SKM-1 (cell line): ENCODE measurements at regions not wholly inside any gene's neighbourhood (a gene's known extent, or its start where the extent isn't known, plus 50 kb on each side); places are given as distances from the start of the nearest gene placed in this dataset.
"Not testable (repeated sequence)": the region's sequence is repeated elsewhere in the genome, so short reads cannot be mapped to it uniquely, and the experiment has no call there.

ENCODE experiments used
- DNase-seq: peaks from one replicate; lab custom pipeline; 2025; ENCODE audit not compliant: unreplicated experiment; lab: John Stamatoyannopoulos, UW

- DNase-seq = no peak
These were observed 202.8 kb downstream of the KDM5D start for GRCh38 chrY:19541475-19542306.

- DNase-seq = not testable (repeated sequence)
These were observed 208.8 kb downstream of the KDM5D start for GRCh38 chrY:19535697-19536096.

- no peak for DNase-seq
These were observed 222.6 kb downstream of the KDM5D start for GRCh38 chrY:19521976-19522375.

GRCh38 chrY:19503092-19503449, 241.5 kb downstream of the KDM5D start:
- DNase-seq = no peak

- DNase-seq = no peak
These were observed 242.1 kb downstream of the KDM5D start for GRCh38 chrY:19502169-19503091.

GRCh38 chrY:19498556-19498955, 246.0 kb downstream of the KDM5D start:
- no peak for DNase-seq

- DNase-seq = no peak
These were observed 257.0 kb downstream of the KDM5D start for GRCh38 chrY:19487494-19487893.

GRCh38 chrY:19484997-19485396, 259.5 kb downstream of the KDM5D start:
- DNase-seq = no peak

GRCh38 chrY:19479141-19479540, 265.4 kb downstream of the KDM5D start:
- no peak for DNase-seq

GRCh38 chrY:19477959-19478358, 266.6 kb downstream of the KDM5D start:
- DNase-seq = no peak

- DNase-seq = no peak
These were observed 278.7 kb downstream of the KDM5D start for GRCh38 chrY:19465809-19466208.

- no peak for DNase-seq
These were observed 287.6 kb downstream of the KDM5D start for GRCh38 chrY:19456855-19457448.

- peak; percentile 0 for DNase-seq
These were observed 311.5 kb downstream of the KDM5D start for GRCh38 chrY:19433059-19433458.

GRCh38 chrY:19427736-19428518, 316.6 kb downstream of the KDM5D start:
- no peak for DNase-seq

GRCh38 chrY:19427191-19427590, 317.3 kb downstream of the KDM5D start:
- not testable (repeated sequence) for DNase-seq

GRCh38 chrY:19410980-19411766, 333.4 kb downstream of the KDM5D start:
- no peak for DNase-seq

- no peak for DNase-seq
These were observed 338.3 kb downstream of the KDM5D start for GRCh38 chrY:19406246-19406645.

GRCh38 chrY:19405598-19405997, 338.9 kb downstream of the KDM5D start:
- DNase-seq = no peak

GRCh38 chrY:19392876-19393275, 351.6 kb downstream of the KDM5D start:
- DNase-seq = no peak

- no peak for DNase-seq
These were observed 352.6 kb downstream of the KDM5D start for GRCh38 chrY:19391922-19392321.
